ENCODE measurements at regions not wholly inside any gene's neighbourhood (a gene's known extent, or its start where the extent isn't known, plus 50 kb on each side); places are given as distances from the start of the nearest gene placed in this dataset.

DNA sequence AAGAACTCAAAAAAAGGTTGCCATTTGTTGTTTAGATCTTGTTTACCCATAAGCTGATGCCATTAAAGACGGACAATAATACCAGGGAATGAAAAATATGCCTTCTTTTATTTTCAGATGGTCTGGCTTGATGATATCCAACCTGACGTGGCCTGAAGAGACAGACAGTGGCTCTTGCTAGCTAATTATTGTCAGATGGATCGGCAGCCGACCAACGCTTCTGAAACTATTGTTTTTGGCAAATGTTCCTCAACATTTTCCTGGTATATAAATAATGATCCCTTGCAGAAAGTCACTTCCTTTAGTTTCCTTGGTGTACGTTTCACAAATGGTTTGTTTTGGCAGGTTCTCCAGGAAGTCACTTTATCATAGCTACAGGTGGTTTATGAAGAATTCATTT lies 290.9 kb upstream of the TSHZ2 start:
- Mint-ChIP-seq H3K27me3 (ENCODE audit: insufficient read depth, unreplicated experiment) (peaks cover 26% of the 10 kb centered on the region), H3K27ac (ENCODE audit: unreplicated experiment) (no peak overlapping the region), H3K36me3 (ENCODE audit: insufficient read depth, unreplicated experiment) (no peaks in the 10 kb centered on the region), H3K4me1 (ENCODE audit: low read depth, unreplicated experiment) (no peaks in the 10 kb centered on the region), H3K9me3 (ENCODE audit: unreplicated experiment) (peaks cover 8% of the 10 kb centered on the region), H3K4me3 (ENCODE audit: unreplicated experiment) (no peak overlapping the region)
- intact Hi-C loops (cut with micrococcal nuclease; ENCODE audit: unreplicated experiment) = no loop called here
- Histone ChIP-seq H3K36me3 (ENCODE audit: control insufficient read depth, insufficient read depth, low read length) (no peaks in the 10 kb centered on the region), H3K4me3 (ENCODE audit: low read depth, low read length) (no peak overlapping the region), H3K27me3 (replicated peaks; ENCODE audit: control insufficient read depth, insufficient read depth, low read length) (no peaks in the 10 kb centered on the region), H3K9me3 (no peaks in the 10 kb centered on the region), H3K4me1 (no peaks in the 10 kb centered on the region)
- TF ChIP-seq, protein P1, sequence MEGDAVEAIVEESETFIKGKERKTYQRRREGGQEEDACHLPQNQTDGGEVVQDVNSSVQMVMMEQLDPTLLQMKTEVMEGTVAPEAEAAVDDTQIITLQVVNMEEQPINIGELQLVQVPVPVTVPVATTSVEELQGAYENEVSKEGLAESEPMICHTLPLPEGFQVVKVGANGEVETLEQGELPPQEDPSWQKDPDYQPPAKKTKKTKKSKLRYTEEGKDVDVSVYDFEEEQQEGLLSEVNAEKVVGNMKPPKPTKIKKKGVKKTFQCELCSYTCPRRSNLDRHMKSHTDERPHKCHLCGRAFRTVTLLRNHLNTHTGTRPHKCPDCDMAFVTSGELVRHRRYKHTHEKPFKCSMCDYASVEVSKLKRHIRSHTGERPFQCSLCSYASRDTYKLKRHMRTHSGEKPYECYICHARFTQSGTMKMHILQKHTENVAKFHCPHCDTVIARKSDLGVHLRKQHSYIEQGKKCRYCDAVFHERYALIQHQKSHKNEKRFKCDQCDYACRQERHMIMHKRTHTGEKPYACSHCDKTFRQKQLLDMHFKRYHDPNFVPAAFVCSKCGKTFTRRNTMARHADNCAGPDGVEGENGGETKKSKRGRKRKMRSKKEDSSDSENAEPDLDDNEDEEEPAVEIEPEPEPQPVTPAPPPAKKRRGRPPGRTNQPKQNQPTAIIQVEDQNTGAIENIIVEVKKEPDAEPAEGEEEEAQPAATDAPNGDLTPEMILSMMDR (IDR thresholded peaks at IDR 0.05; ENCODE audit: insufficient read depth in 1 of 2, low read depth in 1 of 2, low read length in 1 of 2, severe bottlenecking in 1 of 2, unreplicated experiment in 1 of 2) = no peak
- no TSS peak for BruUV-seq (replicated peaks)
- ChIA-PET POLR2A (no interaction called here), CTCF (no interaction called here)
- no peak for DNase-seq

DNA sequence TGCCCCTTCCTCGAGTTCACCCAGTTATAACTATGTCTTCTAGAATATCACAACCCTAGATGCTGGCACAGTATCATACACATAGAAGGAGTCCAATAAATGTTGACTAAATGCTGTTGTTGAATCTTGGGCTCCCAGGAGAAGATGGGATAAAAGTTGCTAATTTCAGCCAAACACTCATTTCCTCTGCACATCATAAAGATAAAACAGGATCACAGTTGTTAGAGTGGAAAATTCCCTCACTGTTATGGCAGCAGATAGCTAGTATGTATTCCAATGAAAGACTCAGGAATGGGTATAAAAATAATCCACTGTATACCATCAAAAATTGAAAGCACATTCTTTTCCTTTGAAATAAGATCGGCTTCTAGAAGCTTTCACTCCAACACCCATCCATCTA lies 294.9 kb upstream of the TSHZ2 start:
- no TSS peak for BruUV-seq (replicated peaks)
- Mint-ChIP-seq H3K36me3 (ENCODE audit: insufficient read depth, unreplicated experiment) (no peaks in the 10 kb centered on the region), H3K9me3 (ENCODE audit: unreplicated experiment) (no peaks in the 10 kb centered on the region), H3K27me3 (ENCODE audit: insufficient read depth, unreplicated experiment) (peaks cover 20% of the 10 kb centered on the region), H3K4me1 (ENCODE audit: low read depth, unreplicated experiment) (no peaks in the 10 kb centered on the region), H3K4me3 (ENCODE audit: unreplicated experiment) (no peak overlapping the region), H3K27ac (ENCODE audit: unreplicated experiment) (no peak overlapping the region)
- Histone ChIP-seq H3K27me3 (replicated peaks; ENCODE audit: control insufficient read depth, insufficient read depth, low read length) (no peaks in the 10 kb centered on the region), H3K4me1 (no peaks in the 10 kb centered on the region), H3K4me3 (ENCODE audit: low read depth, low read length) (no peak overlapping the region), H3K36me3 (ENCODE audit: control insufficient read depth, insufficient read depth, low read length) (no peaks in the 10 kb centered on the region), H3K9me3 (no peaks in the 10 kb centered on the region)
- ChIA-PET POLR2A (no interaction called here), CTCF (no interaction called here)
- no peak for DNase-seq
- intact Hi-C loops (cut with micrococcal nuclease; ENCODE audit: unreplicated experiment) = no loop called here
- TF ChIP-seq, protein P1 (IDR thresholded peaks at IDR 0.05; ENCODE audit: insufficient read depth in 1 of 2, low read depth in 1 of 2, low read length in 1 of 2, severe bottlenecking in 1 of 2, unreplicated experiment in 1 of 2) = no peak

GRCh38 chr20:52676283-52676995 lies 295.7 kb upstream of the TSHZ2 start:
- Mint-ChIP-seq H3K36me3 (ENCODE audit: insufficient read depth, unreplicated experiment) (no peaks in the 10 kb centered on the region), H3K4me3 (ENCODE audit: unreplicated experiment) (no peak overlapping the region), H3K27ac (ENCODE audit: unreplicated experiment) (no peak overlapping the region), H3K4me1 (ENCODE audit: low read depth, unreplicated experiment) (no peaks in the 10 kb centered on the region), H3K27me3 (ENCODE audit: insufficient read depth, unreplicated experiment) (peaks cover 18% of the 10 kb centered on the region), H3K9me3 (ENCODE audit: unreplicated experiment) (no peaks in the 10 kb centered on the region)
- no peaks in the 10 kb centered on the region for H3K9me3 ChIP-seq
- intact Hi-C loops (cut with micrococcal nuclease; ENCODE audit: unreplicated experiment) = no loop called here
- no peaks in the 10 kb centered on the region for H3K36me3 ChIP-seq (ENCODE audit: control insufficient read depth, insufficient read depth, low read length)
- H3K4me1 ChIP-seq = no peaks in the 10 kb centered on the region
- ChIA-PET POLR2A (no interaction called here), CTCF (no interaction called here)
- H3K4me3 ChIP-seq (ENCODE audit: low read depth, low read length) = no peak overlapping the region
- BruUV-seq (replicated peaks) = no TSS peak
- H3K27me3 ChIP-seq (replicated peaks; ENCODE audit: control insufficient read depth, insufficient read depth, low read length) = no peaks in the 10 kb centered on the region
- TF ChIP-seq, protein P1 (IDR thresholded peaks at IDR 0.05; ENCODE audit: insufficient read depth in 1 of 2, low read depth in 1 of 2, low read length in 1 of 2, severe bottlenecking in 1 of 2, unreplicated experiment in 1 of 2) = no peak
- DNase-seq = no peak
